IPS-NIHi7 (cell line): ENCODE measurements at regions not wholly inside any gene's neighbourhood (a gene's known extent, or its start where the extent isn't known, plus 50 kb on each side); places are given as distances from the start of the nearest gene placed in this dataset.

Source experiments
- DNase-seq: peaks from one replicate; pipeline ENCODE4 v3.0.0; 2012; ENCODE audit warnings: mixed read lengths; ENCODE audit errors: extremely low spot score

DNA sequence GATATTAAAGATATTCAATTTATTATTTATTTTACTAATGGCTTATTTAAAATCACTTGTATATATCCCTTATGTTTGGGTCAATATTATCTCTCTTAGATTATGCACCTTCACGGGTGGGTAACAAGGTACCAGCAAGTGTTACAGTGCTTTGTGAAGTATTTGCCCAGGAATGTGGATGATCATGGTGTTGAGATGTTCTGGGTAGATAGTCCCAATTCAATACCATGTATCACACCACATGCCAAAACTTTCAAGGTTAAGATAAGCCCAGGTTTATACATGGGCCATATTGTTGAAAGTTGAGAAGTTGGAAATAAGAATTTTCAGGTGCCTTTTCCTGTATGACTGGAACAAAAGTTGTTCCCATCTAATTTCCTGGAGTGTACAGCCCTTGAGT is 131.3 kb upstream of the RASSF8 start:
- DNase-seq, result no peak

GRCh38 chr12:25827747-25828146 is 130.7 kb upstream of the RASSF8 start:
- DNase-seq, result no peak

- DNase-seq, result no peak
Observed at GRCh38 chr12:25828188-25828587, 130.3 kb upstream of the RASSF8 start.

DNA sequence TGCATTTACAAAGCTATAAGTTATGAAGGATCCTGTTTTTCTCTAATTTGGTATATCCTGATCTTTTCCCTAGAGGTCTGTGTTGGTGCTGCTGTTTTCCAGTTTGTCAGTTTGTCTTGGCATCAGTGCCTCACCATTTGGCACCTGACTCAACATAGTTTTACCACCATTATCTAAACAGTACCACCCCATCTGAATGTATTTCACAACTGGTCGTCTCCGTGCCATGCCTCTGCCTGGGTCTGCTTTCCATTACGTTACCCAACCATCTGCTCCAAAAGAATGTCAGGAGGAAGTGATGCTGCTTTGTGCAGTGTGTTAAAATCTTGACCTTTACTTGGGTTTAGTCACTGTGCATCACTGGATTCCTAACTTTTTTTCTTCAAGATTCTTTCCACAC is 129.3 kb upstream of the RASSF8 start:
- no peak for DNase-seq

GRCh38 chr12:25830456-25830855 is 128.0 kb upstream of the RASSF8 start:
- DNase-seq, result no peak

- DNase-seq, result no peak
Observed at GRCh38 chr12:25833657-25834056, 124.8 kb upstream of the RASSF8 start.

DNA sequence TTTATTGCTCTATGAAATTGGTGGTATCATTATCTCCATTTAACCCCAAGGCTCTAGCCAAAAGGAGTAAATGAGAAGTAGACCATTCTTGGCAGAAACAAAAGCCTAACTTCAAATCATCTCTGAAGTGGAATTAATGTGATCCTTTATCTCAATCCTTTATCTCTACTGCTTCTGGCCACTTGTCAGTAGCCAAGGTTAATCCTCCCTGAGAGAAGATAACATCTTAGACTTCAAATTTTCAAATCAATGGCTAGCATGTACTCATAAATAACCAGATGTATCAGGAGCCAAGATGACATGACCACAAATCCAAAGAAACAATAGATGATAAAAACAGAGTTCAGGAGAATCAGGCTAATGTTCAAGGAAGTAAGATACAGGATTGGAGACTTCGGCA is 123.1 kb upstream of the RASSF8 start:
- DNase-seq, result no peak

- no peak for DNase-seq
Observed at GRCh38 chr12:25838007-25838406, 120.5 kb upstream of the RASSF8 start.

GRCh38 chr12:25839470-25839869 is 119.0 kb upstream of the RASSF8 start:
- no peak for DNase-seq

GRCh38 chr12:25840678-25841465 is 117.6 kb upstream of the RASSF8 start:
- DNase-seq, result no peak

DNA sequence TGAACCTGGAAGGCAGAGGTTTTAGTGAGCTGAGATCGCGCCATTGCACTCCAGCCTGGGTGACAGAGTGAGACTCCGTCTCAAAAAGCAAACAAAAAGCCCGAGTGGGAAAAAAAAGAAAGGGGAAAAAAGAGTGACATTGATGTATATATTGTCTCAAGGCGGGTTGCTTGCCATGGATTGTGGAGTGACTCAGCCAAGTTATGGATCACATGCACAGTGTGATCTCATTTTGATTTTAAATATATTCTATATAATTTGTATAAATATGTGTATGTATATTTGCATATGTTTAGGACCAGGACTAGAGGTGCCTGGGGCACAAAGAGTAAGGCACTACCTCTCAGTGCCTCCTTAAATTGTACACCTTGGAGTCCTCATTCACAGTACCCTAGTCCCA is 116.2 kb upstream of the RASSF8 start:
- no peak for DNase-seq

DNA sequence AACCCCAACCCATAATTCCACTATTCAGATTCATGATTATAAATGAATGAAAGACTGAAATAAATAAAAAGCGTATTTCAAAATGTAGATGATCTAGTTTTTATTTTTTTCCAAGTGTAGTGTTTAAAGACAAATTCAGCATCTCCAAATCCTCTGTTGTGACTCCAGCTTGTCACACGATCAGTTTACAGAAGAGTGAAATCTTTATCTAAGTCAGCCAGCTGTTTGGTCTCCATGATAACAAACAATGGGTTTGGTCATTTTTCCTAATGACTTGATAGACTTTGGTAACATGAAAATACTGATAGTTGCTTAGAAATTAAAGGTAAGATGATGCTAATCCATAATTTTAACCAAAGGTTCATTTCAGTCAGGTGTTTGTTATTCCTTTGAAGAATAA is 114.5 kb upstream of the RASSF8 start:
- no peak for DNase-seq

- DNase-seq, result no peak
Observed at GRCh38 chr12:25845415-25845814, 113.1 kb upstream of the RASSF8 start.

DNA sequence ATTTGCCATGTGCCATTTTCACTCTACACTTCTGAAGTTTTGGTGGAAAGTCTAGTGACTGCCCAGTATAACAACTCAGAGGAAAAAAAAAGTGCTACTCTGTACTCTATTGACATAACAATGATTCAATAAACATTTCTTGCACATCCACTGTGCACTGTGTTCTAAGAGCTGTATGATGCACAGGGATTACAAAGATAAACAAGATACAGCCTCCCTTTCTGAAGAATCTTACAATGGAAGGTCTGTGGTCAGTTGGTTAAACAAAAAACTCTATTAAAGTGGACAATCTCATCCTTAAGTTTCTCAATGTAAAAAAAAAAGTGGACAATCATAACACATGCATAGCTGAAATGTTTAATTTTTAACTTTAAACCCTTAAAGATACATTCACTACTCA is 105.7 kb upstream of the RASSF8 start:
- no peak for DNase-seq

DNA sequence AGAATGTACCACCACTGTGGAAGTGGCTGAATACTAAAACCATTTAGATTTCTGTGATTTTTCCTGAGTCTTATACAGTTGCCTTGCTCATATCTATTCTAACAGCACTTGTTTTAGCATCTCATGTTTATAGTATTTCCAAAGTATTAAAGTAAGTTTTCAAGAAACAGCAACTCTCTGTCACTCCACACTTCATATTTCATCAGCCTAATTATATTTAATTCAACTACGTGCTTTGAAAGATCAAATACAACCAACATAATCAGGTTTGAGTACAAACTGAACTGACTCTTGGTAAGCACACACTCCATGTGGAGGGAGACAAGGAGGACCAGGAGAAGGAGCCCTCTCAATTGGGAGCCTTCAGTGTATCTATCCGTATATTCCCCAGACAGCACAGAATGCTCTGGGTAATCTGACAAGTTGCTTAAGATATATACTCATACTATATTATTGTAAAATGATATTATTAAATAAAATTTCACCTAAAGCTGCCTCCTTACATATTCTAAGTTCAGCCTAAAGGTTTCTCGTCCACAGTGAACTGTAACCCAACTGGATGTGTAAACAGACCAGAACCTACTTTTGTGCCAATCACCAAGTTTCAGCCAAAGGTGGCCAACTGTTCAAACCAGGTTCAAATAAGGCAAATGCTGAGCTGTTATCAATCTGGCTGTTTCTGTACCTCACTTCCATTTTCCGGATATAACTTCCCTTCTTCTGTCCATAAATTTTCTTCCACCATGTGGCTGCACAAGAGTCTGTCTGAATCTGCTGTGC is 105.0 kb upstream of the RASSF8 start:
- no peak for DNase-seq

GRCh38 chr12:25854991-25855390 is 103.5 kb upstream of the RASSF8 start:
- no peak for DNase-seq

DNA sequence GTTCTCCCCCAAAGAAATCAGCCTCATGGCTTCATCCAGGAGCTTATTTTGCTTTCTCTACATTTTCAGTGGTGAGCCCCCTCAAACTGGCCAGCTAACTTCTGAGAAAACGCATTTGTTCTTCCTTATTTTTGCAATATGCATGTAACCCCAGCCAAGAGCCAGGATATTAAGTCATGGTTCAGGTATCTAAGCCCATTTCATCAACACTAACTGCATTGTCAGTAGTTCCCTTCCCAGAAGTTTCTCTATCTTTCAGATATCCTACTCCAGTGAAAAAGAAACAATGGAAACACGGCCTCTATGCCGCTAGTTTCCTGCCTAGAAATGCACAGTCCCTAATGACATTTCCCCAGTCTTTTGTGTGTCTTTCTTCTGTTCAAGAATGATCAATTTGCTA is 102.8 kb upstream of the RASSF8 start:
- DNase-seq, result no peak

DNA sequence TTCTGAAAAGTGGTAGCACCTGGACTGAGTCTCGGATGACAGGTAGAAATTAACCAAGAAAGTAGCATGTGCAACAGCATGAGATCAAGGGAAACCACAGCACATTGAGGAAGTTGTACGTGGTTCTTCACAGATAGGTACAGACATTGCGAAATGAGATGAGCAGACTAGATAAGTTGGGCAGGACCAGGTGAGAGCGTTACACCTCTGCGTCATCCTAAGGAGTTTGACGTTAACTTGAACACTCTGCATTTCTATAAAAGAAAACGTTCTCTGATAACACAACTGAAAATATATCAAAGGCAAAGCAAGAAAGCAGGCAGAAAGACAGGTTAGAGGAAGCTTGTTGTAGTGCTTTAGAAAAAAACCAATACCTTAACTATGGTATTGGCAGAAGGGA is 98.5 kb upstream of the RASSF8 start:
- no peak for DNase-seq

GRCh38 chr12:25861226-25861625 is 97.3 kb upstream of the RASSF8 start:
- no peak for DNase-seq

- DNase-seq, result no peak
Observed at GRCh38 chr12:25864306-25865276, 93.9 kb upstream of the RASSF8 start.

DNA sequence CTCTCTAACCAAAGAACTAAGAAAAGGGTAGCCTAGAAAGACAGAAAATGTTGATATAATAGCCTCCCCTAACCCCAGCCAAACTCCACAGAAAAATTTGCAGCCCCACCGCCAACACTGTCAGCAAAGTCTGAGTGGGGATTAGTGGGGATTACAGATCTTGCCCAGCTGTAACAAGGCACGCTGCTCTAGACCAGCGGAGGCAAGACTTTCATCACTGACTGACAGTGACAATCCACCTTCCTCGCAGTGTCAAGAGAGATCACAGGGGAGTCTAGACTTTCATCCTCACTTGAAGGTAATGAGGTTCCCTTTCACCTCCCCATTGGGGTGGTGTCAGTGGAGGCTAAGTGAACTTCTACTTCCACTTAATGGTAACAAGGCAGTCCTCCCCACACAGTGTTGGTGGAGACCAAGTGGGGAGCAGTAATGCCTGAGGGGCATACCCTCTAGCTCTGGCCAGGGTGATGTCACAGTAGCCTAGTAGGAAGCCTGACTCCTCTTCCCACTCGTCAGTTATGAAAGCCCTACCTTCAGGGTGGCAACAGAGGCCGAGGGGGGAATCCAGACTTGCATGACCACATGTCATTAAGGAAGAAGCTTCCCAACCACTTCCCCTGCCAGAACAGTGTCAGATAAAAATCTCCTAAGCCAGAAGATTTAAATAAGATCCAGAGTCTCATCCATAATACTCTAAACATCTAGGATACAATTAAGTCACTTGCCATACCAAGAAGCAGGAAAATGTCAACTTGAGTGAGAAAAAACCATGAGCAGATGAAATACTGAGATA is 91.7 kb upstream of the RASSF8 start:
- DNase-seq, result no peak
